SK-N-SH treated with all-trans-retinoic acid at 6 μM for 48 hours (cell line): ENCODE measurements at regions not wholly inside any gene's neighbourhood (a gene's known extent, or its start where the extent isn't known, plus 50 kb on each side); places are given as distances from the start of the nearest gene placed in this dataset.
"Not testable (repeated sequence)": the region's sequence is repeated elsewhere in the genome, so short reads cannot be mapped to it uniquely, and the experiment has no call there.

Experiments
- ATAC-seq: fragments of 200-7000 bp; cut with Tn5 transposase; 3 replicates; pipeline ENCODE4 v1.9.1; 2020; ENCODE audit warnings: mild to moderate bottlenecking, moderate library complexity
- ARNTL ChIP-seq: fragments of 450-650 bp; formaldehyde crosslinking; IDR thresholded peaks from 2 replicates; pipeline ENCODE4 v1.5.0; 2020; ENCODE audit warnings: low read depth, mild to moderate bottlenecking, moderate library complexity, borderline replicate concordance
- CREB5 ChIP-seq: fragments of 250-450 bp; sonication (Bioruptor Pico); IDR thresholded peaks from 2 replicates; pipeline ENCODE4 v1.5.1; 2020; ENCODE audit warnings: low read depth, mild to moderate bottlenecking, moderate library complexity
- CSDC2 ChIP-seq: fragments of 250-450 bp; sonication (Bioruptor Pico); IDR thresholded peaks from 2 replicates; pipeline ENCODE4 v1.5.0; 2020; ENCODE audit warnings: mild to moderate bottlenecking, moderate library complexity
- ESRRG ChIP-seq: fragments of 250-450 bp; sonication (Bioruptor Pico); IDR thresholded peaks from 2 replicates; pipeline ENCODE4 v1.6.1; 2021; ENCODE audit warnings: mild to moderate bottlenecking
- GLIS3 ChIP-seq: fragments of 250-450 bp; sonication (Bioruptor Pico); IDR thresholded peaks from 2 replicates; pipeline ENCODE4 v1.5.0; 2020; ENCODE audit warnings: mild to moderate bottlenecking, moderate library complexity
- ISL1 ChIP-seq: fragments of 250-450 bp; sonication (Bioruptor Pico); IDR thresholded peaks from 2 replicates; pipeline ENCODE4 v2.1.2; 2022; ENCODE audit warnings: mild to moderate bottlenecking, moderate library complexity
- OSR1 ChIP-seq: fragments of 250-450 bp; sonication (Bioruptor Pico); IDR thresholded peaks from 2 replicates; pipeline ENCODE4 v1.8.0; 2022; ENCODE audit warnings: moderate library complexity, mild to moderate bottlenecking, inconsistent platforms
- PATZ1 ChIP-seq: fragments of 250-450 bp; sonication (Bioruptor Pico); IDR thresholded peaks from 2 replicates; pipeline ENCODE4 v1.8.0; 2020; ENCODE audit warnings: mild to moderate bottlenecking, moderate library complexity, borderline replicate concordance
- PPARA ChIP-seq: fragments of 250-450 bp; sonication (Bioruptor Pico); IDR thresholded peaks from 2 replicates; pipeline ENCODE4 v1.5.0; 2020; ENCODE audit warnings: mild to moderate bottlenecking, borderline replicate concordance
- RARB ChIP-seq: fragments of 250-450 bp; sonication (Bioruptor Pico); IDR thresholded peaks from 2 replicates; pipeline ENCODE4 v1.8.0; 2021; ENCODE audit warnings: mild to moderate bottlenecking, moderate library complexity
- SNAI2 ChIP-seq: fragments of 250-450 bp; sonication (Bioruptor Pico); IDR thresholded peaks from 2 replicates; pipeline ENCODE4 v1.5.0; 2020; ENCODE audit warnings: mild to moderate bottlenecking, moderate library complexity
- TCF4 ChIP-seq: fragments of 250-450 bp; sonication (Bioruptor Pico); IDR thresholded peaks from 2 replicates; pipeline ENCODE4 v1.8.0; 2021; ENCODE audit warnings: mild to moderate bottlenecking, moderate library complexity, borderline replicate concordance
- TOX ChIP-seq: fragments of 250-450 bp; sonication (Bioruptor Pico); IDR thresholded peaks from 2 replicates; pipeline ENCODE4 v1.8.0; 2021; ENCODE audit warnings: mild to moderate bottlenecking, moderate library complexity, borderline replicate concordance
- TSHZ2 ChIP-seq: fragments of 250-450 bp; sonication (Bioruptor Pico); IDR thresholded peaks from 2 replicates; pipeline ENCODE4 v1.5.0; 2020; ENCODE audit warnings: mild to moderate bottlenecking, moderate library complexity
- ZFP3 ChIP-seq: fragments of 250-450 bp; sonication (Bioruptor Pico); IDR thresholded peaks from 2 replicates; pipeline ENCODE4 v1.5.0; 2020; ENCODE audit warnings: mild to moderate bottlenecking, moderate library complexity
- ZFP30 ChIP-seq: fragments of 450-650 bp; formaldehyde crosslinking; IDR thresholded peaks from 2 replicates; pipeline ENCODE4 v1.5.0; 2022; ENCODE audit warnings: mild to moderate bottlenecking, moderate library complexity
- ZNF565 ChIP-seq: fragments of 450-650 bp; formaldehyde crosslinking; conservative IDR thresholded peaks from 2 replicates; pipeline ENCODE4 v1.5.0; 2020; ENCODE audit warnings: low read depth, mild to moderate bottlenecking, moderate library complexity
- ZNF70 ChIP-seq: fragments of 450-650 bp; formaldehyde crosslinking; IDR thresholded peaks from 2 replicates; pipeline ENCODE4 v1.5.0; 2020; ENCODE audit warnings: mild to moderate bottlenecking, moderate library complexity
- ZNF8 ChIP-seq: fragments of 450-650 bp; formaldehyde crosslinking; IDR thresholded peaks from 2 replicates; pipeline ENCODE4 v1.5.0; 2020; ENCODE audit warnings: mild to moderate bottlenecking, moderate library complexity

GRCh38 chr2:35454966-35455638, 900.5 kb upstream of the CRIM1 start:
- no peak for TF ChIP-seq OSR1 (CRISPR knock-in tag)
- no peak for TF ChIP-seq ZFP30
- peak; percentile 59; the same call in 2 of the 3 replicates for ATAC-seq

GRCh38 chr2:35447821-35448220, 907.8 kb upstream of the CRIM1 start:
- no peak for ATAC-seq
- no peak for TF ChIP-seq CSDC2 (CRISPR knock-in tag)
- no peak for TF ChIP-seq TOX (CRISPR knock-in tag)

GRCh38 chr2:35447215-35447614, 908.4 kb upstream of the CRIM1 start:
- ATAC-seq: no peak
- TF ChIP-seq ZFP3 (CRISPR knock-in tag) (no peak), ARNTL (CRISPR knock-in tag) (no peak), ZNF8 (CRISPR knock-in tag) (no peak), TOX (CRISPR knock-in tag) (no peak), ZNF565 (CRISPR knock-in tag) (no peak), PATZ1 (CRISPR knock-in tag) (no peak)

GRCh38 chr2:35443087-35443486, 912.5 kb upstream of the CRIM1 start:
- TF ChIP-seq SNAI2: no peak
- no peak for TF ChIP-seq GLIS3
- TF ChIP-seq PPARA (CRISPR knock-in tag): no peak
- TF ChIP-seq ESRRG (CRISPR knock-in tag): no peak
- TF ChIP-seq TOX (CRISPR knock-in tag): no peak
- TF ChIP-seq CREB5: no peak
- no peak for TF ChIP-seq RARB
- no peak for TF ChIP-seq TSHZ2 (CRISPR knock-in tag)
- no peak for TF ChIP-seq OSR1 (CRISPR knock-in tag)
- TF ChIP-seq PATZ1 (CRISPR knock-in tag): no peak
- no peak for TF ChIP-seq ZNF70 (CRISPR knock-in tag)
- no peak for TF ChIP-seq ISL1
- no peak for TF ChIP-seq ZNF8 (CRISPR knock-in tag)
- TF ChIP-seq TCF4: no peak
- no peak for ATAC-seq

- not testable (repeated sequence) for ATAC-seq
Measured at GRCh38 chr2:35441575-35441974, 914.0 kb upstream of the CRIM1 start.

- not testable (repeated sequence) for ATAC-seq
Measured at GRCh38 chr2:35440308-35440707, 915.3 kb upstream of the CRIM1 start.

GRCh38 chr2:35436893-35437292, 918.7 kb upstream of the CRIM1 start:
- ATAC-seq: not testable (repeated sequence)
